GM18909 (cell line): ENCODE measurements at regions not wholly inside any gene's neighbourhood (a gene's known extent, or its start where the extent isn't known, plus 50 kb on each side); places are given as distances from the start of the nearest gene placed in this dataset.
"Not testable (repeated sequence)": the region's sequence is repeated elsewhere in the genome, so short reads cannot be mapped to it uniquely, and the experiment has no call there.

Experiments
- ATAC-seq: cut with Tn5 transposase; IDR thresholded peaks from one replicate; pipeline ENCODE4 v1.9.1; 2021; ENCODE audit warnings: mild to moderate bottlenecking; ENCODE audit not compliant: unreplicated experiment, poor library complexity

GRCh38 chr12:83538361-83538965 is 851.8 kb downstream of the TMTC2 start:
- no peak for ATAC-seq

GRCh38 chr12:83537428-83538053 is 850.8 kb downstream of the TMTC2 start:
- no peak for ATAC-seq

- ATAC-seq: no peak
These were observed 849.8 kb downstream of the TMTC2 start for GRCh38 chr12:83536496-83536895.

GRCh38 chr12:83528571-83528970 is 841.9 kb downstream of the TMTC2 start:
- no peak for ATAC-seq

- ATAC-seq: no peak
These were observed 841.1 kb downstream of the TMTC2 start for GRCh38 chr12:83527810-83528209.

GRCh38 chr12:83515306-83516026 is 828.8 kb downstream of the TMTC2 start:
- ATAC-seq: no peak

- no peak for ATAC-seq
These were observed 827.7 kb downstream of the TMTC2 start for GRCh38 chr12:83514372-83514771.

GRCh38 chr12:83506841-83507240 is 820.1 kb downstream of the TMTC2 start:
- no peak for ATAC-seq

GRCh38 chr12:83505586-83505985 is 818.9 kb downstream of the TMTC2 start:
- ATAC-seq: no peak

- ATAC-seq: not testable (repeated sequence)
These were observed 813.2 kb downstream of the TMTC2 start for GRCh38 chr12:83499894-83500293.

- no peak for ATAC-seq
These were observed 791.0 kb downstream of the TMTC2 start for GRCh38 chr12:83477696-83478095.

- no peak for ATAC-seq
These were observed 790.3 kb downstream of the TMTC2 start for GRCh38 chr12:83476695-83477690.

- ATAC-seq: no peak
These were observed 789.3 kb downstream of the TMTC2 start for GRCh38 chr12:83476006-83476405.

GRCh38 chr12:83474369-83474768 is 787.7 kb downstream of the TMTC2 start:
- no peak for ATAC-seq

- ATAC-seq: peak; percentile 99
These were observed 786.8 kb downstream of the TMTC2 start for GRCh38 chr12:83473408-83474095.

GRCh38 chr12:83472772-83473171 is 786.1 kb downstream of the TMTC2 start:
- no peak for ATAC-seq

GRCh38 chr12:83472350-83472749 is 785.6 kb downstream of the TMTC2 start:
- no peak for ATAC-seq

- ATAC-seq: no peak
These were observed 784.6 kb downstream of the TMTC2 start for GRCh38 chr12:83471341-83471740.

- ATAC-seq: no peak
These were observed 784.0 kb downstream of the TMTC2 start for GRCh38 chr12:83470749-83471148.
